ENCODE measurements at regions not wholly inside any gene's neighbourhood (a gene's known extent, or its start where the extent isn't known, plus 50 kb on each side); places are given as distances from the start of the nearest gene placed in this dataset.

DNA sequence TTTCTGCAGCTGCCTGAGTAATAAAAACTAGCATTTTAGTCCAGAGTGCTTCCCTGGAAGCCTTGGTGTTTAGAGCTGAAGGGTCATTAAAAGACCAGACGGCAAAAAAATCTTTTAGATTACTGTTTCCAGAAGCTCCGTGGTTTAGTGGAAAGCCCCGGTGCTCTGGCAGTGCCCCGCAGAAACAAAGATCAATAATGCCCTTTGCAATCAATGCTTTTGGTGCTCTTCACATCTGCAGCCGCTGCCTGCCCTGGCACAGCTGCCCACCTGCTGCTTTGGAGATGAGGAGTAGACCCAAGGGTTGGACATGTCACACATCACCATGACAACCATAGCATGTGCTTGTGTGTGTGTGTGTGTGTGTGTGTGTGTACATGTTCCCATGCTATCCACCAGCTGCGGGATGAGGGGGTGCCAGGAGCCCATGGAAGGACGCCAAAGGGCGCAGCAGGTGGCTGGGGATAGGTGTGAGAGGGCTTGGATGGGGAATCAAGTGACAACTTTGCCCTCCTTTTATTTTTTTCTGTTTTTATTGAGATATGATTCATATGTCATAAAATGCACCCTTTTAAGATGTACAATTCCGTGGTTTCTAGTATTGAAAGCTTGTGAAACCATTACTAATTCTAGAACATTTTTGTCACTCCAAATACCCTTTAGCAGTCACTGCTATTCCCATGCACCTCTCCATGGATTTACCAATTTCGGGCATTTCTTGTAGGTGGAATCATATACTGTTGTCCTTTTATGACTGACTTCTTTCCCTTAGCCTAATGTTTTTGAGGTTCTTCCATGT lies 75.7 kb upstream of the KLHL25 start:
- Histone ChIP-seq H3K4me3 (ENCODE audit: low read length) (no peak overlapping the region), H3K36me3 (ENCODE audit: insufficient read depth, low read length) (no peaks in the 10 kb centered on the region), H3K27me3 (ENCODE audit: insufficient read depth, low read length) (no peaks in the 10 kb centered on the region), H3K4me1 (ENCODE audit: insufficient read depth, low read length) (no peaks in the 10 kb centered on the region), H3K9me3 (ENCODE audit: insufficient read depth, low read depth, low read length) (no peaks in the 10 kb centered on the region), H3K27ac (ENCODE audit: low read depth, low read length) (no peak overlapping the region), H3K9ac (ENCODE audit: low read depth, low read length) (no peak overlapping the region)
- WGBS: 86% methylated on average over 10 of the region's 10 CpGs

DNA sequence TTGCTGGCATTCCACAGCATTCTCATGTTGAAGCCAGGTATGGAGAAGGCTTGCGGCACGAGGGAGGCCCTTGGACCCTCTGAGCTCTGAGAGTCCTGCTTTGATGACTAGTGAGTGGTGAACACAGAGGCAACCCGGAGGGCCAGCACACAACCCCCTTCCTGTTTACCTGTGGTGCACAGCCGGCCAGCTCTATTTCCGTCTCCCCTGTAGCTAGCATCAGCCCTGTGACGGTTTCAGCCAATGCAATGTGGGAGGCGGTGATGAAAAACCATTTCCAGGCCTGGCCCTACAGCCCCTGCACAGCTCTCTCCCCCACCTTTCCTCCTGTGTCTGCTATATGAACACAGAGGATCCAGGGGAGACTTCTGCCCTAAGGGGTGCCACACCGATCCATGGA lies 76.8 kb upstream of the KLHL25 start:
- Histone ChIP-seq H3K9ac (ENCODE audit: low read depth, low read length) (no peak overlapping the region), H3K27me3 (ENCODE audit: insufficient read depth, low read length) (no peaks in the 10 kb centered on the region), H3K9me3 (ENCODE audit: insufficient read depth, low read depth, low read length) (no peaks in the 10 kb centered on the region), H3K36me3 (ENCODE audit: insufficient read depth, low read length) (no peaks in the 10 kb centered on the region), H3K27ac (ENCODE audit: low read depth, low read length) (no peak overlapping the region), H3K4me3 (ENCODE audit: low read length) (no peak overlapping the region), H3K4me1 (ENCODE audit: insufficient read depth, low read length) (no peaks in the 10 kb centered on the region)
- 91% methylated on average over 8 of the region's 8 CpGs for WGBS

DNA sequence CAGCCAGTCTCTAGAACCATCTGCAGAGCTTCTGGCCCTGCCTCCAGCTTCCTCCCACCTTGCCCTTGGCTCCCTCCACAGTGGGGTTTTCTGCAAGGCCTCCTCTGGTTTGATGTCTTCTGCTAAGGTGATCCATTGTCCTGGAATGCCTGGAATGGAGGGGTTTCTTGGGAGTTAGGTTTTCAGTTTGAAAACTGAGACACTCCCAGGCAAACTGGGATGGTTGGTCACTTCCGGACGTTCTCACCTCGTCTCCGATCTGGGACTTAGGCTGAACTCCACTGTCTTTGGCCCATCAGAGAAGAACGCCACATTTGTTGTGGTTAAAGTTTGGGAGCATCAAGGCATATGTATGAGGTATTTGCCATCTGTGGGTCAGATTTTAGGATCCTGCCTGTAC lies 77.4 kb upstream of the KLHL25 start:
- WGBS: 95% methylated on average over 5 of the region's 5 CpGs
- H3K4me1 ChIP-seq (ENCODE audit: insufficient read depth, low read length): no peaks in the 10 kb centered on the region
- no peaks in the 10 kb centered on the region for H3K27me3 ChIP-seq (ENCODE audit: insufficient read depth, low read length)
- H3K4me3 ChIP-seq (ENCODE audit: low read length): no peak overlapping the region
- H3K9me3 ChIP-seq (ENCODE audit: insufficient read depth, low read depth, low read length): no peaks in the 10 kb centered on the region
- no peak overlapping the region for H3K9ac ChIP-seq (ENCODE audit: low read depth, low read length)
- no peaks in the 10 kb centered on the region for H3K36me3 ChIP-seq (ENCODE audit: insufficient read depth, low read length)
- no peak overlapping the region for H3K27ac ChIP-seq (ENCODE audit: low read depth, low read length)

DNA sequence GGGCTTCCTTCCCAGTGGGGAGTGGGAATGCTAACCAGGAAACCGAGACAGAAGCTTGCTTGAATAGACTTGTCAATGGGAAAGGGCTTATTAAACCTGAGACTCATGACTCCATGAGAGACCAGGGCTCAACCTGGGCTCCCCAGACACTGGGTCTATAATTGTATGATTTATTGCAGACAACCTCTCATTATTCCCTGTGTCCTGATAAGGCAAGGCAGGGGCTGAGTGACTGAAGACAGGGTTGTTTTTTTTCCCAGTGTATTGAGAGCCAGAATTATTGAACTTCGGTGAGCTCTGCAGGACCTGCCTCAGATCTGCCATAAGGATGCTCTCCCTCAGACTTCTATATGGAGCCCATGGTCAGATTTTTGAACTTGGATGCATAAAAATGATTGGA lies 79.5 kb upstream of the KLHL25 start:
- Histone ChIP-seq H3K9ac (ENCODE audit: low read depth, low read length) (no peak overlapping the region), H3K36me3 (ENCODE audit: insufficient read depth, low read length) (no peaks in the 10 kb centered on the region), H3K9me3 (ENCODE audit: insufficient read depth, low read depth, low read length) (no peaks in the 10 kb centered on the region), H3K27me3 (ENCODE audit: insufficient read depth, low read length) (no peaks in the 10 kb centered on the region), H3K4me1 (ENCODE audit: insufficient read depth, low read length) (no peaks in the 10 kb centered on the region; the same call in 1 of the 2 replicates), H3K4me3 (ENCODE audit: low read length) (no peak overlapping the region), H3K27ac (ENCODE audit: low read depth, low read length) (no peak overlapping the region)
- 97% methylated on average over 2 of the region's 2 CpGs for WGBS

DNA sequence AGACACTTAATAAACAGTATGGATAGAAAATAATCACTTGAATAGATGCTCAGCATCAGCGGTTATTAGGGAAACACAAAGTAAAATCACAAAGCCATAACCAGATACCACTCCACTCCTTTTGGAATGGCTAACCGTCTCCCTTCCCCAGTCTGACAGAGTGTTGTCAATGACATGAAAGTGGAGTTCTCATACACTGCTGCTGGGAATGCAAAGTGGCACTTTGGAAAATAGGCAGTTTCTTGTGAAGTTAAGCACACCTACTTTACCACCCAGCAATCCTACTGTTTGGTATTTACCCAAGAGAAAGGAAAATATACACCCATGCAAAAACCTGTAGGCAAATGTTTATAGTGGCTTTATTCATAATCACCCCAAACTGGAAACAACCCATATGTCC lies 81.0 kb upstream of the KLHL25 start:
- H3K9ac ChIP-seq (ENCODE audit: low read depth, low read length): no peak overlapping the region
- no peaks in the 10 kb centered on the region for H3K27me3 ChIP-seq (ENCODE audit: insufficient read depth, low read length)
- no peaks in the 10 kb centered on the region for H3K36me3 ChIP-seq (ENCODE audit: insufficient read depth, low read length)
- no peak overlapping the region for H3K4me3 ChIP-seq (ENCODE audit: low read length)
- no peaks in the 10 kb centered on the region; the same call in 1 of the 2 replicates for H3K4me1 ChIP-seq (ENCODE audit: insufficient read depth, low read length)
- H3K27ac ChIP-seq (ENCODE audit: low read depth, low read length): no peak overlapping the region
- H3K9me3 ChIP-seq (ENCODE audit: insufficient read depth, low read depth, low read length): no peaks in the 10 kb centered on the region
- WGBS: 84% methylated on average over 2 of the region's 2 CpGs

DNA sequence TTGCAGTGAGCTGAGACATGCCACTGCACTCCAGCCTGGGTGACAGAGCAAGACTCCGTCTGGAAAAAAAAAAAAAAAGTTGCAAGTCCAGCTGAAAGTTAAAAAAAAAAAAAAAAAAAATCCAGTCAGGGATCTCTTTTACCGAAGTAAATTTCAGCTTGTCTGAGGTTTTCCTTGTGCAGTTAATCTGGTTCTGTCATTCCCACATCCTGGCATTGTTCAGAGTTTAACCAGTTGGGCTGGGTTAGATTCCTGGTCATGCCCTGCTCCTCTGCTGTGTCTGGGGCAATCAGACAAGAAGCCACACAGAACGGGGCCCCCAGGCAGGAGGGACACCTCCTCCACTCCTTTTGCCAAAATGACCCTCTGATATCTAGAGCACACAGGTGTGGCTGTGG lies 84.1 kb upstream of the KLHL25 start:
- WGBS: 95% methylated on average over 3 of the region's 3 CpGs
- Histone ChIP-seq H3K4me3 (ENCODE audit: low read length) (no peak overlapping the region), H3K36me3 (ENCODE audit: insufficient read depth, low read length) (no peaks in the 10 kb centered on the region), H3K4me1 (ENCODE audit: insufficient read depth, low read length) (no peaks in the 10 kb centered on the region; the same call in 1 of the 2 replicates), H3K27me3 (ENCODE audit: insufficient read depth, low read length) (no peaks in the 10 kb centered on the region), H3K27ac (ENCODE audit: low read depth, low read length) (no peak overlapping the region), H3K9ac (ENCODE audit: low read depth, low read length) (no peak overlapping the region), H3K9me3 (ENCODE audit: insufficient read depth, low read depth, low read length) (no peaks in the 10 kb centered on the region)

DNA sequence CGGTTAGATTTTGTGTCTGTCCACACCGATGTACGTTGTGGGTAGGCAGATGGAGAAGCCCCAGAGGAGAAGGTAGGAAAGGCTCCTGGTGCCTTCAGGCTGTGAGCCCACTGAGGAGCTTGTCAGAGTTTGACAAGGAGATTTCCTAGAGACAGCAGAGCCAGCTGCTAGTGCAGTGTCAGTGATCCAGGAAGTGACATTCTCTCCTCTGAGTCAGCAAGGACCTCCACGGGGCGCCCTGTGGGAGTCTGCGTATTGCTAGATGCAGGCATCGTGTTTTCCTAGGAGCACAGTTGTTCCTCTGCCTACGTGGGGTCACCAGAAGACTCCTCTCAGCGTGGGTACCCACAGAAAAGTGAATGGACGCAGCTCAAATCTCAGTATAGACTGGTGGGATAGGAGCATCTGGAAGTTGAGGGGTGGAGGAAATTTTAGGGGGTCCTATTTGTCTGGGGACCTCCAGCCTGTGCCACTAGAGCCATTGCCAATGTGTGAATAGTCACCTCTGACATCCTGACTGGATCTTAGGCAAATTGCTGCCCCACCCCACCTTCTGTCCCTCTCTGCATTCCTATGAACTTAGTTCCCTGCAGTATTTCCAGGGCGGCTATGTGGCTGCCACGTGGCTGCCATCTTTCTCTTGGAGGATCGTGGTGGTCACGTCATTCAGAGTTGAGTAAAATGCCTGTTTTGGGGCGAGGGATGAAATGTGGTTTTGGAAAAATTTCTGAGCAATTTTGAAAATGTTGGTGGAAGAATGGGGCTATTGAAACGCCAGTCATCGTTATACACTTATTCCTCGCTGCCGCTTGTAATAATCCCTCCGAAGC lies 84.8 kb upstream of the KLHL25 start:
- Histone ChIP-seq H3K4me3 (ENCODE audit: low read length) (no peak overlapping the region), H3K9ac (ENCODE audit: low read depth, low read length) (no peak overlapping the region), H3K27ac (ENCODE audit: low read depth, low read length) (no peak overlapping the region), H3K4me1 (ENCODE audit: insufficient read depth, low read length) (no peaks in the 10 kb centered on the region; the same call in 1 of the 2 replicates), H3K36me3 (ENCODE audit: insufficient read depth, low read length) (no peaks in the 10 kb centered on the region), H3K27me3 (ENCODE audit: insufficient read depth, low read length) (no peaks in the 10 kb centered on the region), H3K9me3 (ENCODE audit: insufficient read depth, low read depth, low read length) (no peaks in the 10 kb centered on the region)
- WGBS: 77% methylated on average over 20 of the region's 20 CpGs

DNA sequence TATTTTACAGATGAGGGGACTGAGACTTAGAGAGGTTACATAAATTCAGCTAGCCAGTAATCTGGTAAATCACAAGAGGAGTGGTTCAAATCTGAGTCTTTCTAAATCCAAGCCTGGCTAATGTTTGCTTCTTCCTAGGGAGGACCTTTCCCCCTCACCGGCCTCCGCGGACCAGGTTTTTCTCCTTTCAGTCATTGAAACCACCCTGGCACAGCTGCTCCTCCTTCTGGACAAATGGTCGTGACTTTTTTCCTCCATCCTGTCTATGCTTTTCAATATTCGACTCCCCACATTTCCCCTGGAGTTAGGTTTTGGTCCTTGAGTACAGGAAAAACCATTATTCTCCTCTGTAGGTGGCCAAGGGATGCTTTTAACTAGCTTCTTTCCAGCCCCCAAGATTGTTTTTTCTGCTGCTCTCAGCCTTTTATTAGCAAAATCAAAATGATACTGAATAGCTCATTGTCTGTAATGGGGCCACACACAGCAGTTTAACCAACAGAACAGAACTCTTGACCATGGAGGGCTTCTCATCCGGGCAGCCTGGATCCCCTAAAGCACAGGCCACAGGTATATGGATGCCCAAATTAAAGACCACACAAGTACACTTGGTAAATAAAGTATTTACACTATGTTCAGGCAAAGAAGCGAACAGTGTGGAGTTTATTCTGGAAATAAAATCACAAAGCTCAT lies 85.9 kb upstream of the KLHL25 start:
- Histone ChIP-seq H3K9me3 (ENCODE audit: insufficient read depth, low read depth, low read length) (no peaks in the 10 kb centered on the region), H3K9ac (ENCODE audit: low read depth, low read length) (no peak overlapping the region), H3K27me3 (ENCODE audit: insufficient read depth, low read length) (no peaks in the 10 kb centered on the region), H3K4me1 (ENCODE audit: insufficient read depth, low read length) (no peaks in the 10 kb centered on the region; the same call in 1 of the 2 replicates), H3K36me3 (ENCODE audit: insufficient read depth, low read length) (no peaks in the 10 kb centered on the region), H3K27ac (ENCODE audit: low read depth, low read length) (no peak overlapping the region), H3K4me3 (ENCODE audit: low read length) (no peak overlapping the region)
- WGBS: 88% methylated on average over 7 of the region's 7 CpGs

DNA sequence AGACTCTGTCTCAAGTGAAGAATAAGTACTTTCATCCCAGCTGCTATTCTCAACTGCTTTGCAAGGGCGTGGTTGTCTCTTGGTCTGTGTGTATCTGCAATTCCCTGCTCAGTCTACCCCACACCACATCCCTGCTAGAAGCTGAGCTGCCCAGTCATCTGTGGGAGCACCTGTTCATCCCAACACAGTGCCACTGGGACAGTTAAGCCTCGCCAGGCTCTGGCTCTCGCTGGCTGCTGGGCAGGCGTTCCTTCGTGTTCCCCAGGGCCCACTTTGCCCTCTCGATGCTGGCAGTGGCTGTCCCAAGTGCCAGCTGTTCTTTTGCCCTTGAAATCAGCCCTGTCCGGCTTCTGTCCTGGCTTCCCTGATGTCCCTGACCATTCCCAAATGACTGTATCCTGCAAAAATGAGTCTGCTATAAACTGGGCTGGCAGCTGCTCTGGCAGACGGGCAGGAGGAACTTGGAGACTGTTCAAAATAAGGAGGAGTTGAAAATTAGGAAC lies 91.6 kb upstream of the KLHL25 start:
- Histone ChIP-seq H3K36me3 (ENCODE audit: insufficient read depth, low read length) (no peaks in the 10 kb centered on the region), H3K9ac (ENCODE audit: low read depth, low read length) (no peak overlapping the region), H3K4me3 (ENCODE audit: low read length) (no peak overlapping the region), H3K4me1 (ENCODE audit: insufficient read depth, low read length) (no peaks in the 10 kb centered on the region), H3K27ac (ENCODE audit: low read depth, low read length) (no peak overlapping the region), H3K9me3 (ENCODE audit: insufficient read depth, low read depth, low read length) (no peaks in the 10 kb centered on the region), H3K27me3 (ENCODE audit: insufficient read depth, low read length) (no peaks in the 10 kb centered on the region)
- WGBS: 93% methylated on average over 8 of the region's 8 CpGs

DNA sequence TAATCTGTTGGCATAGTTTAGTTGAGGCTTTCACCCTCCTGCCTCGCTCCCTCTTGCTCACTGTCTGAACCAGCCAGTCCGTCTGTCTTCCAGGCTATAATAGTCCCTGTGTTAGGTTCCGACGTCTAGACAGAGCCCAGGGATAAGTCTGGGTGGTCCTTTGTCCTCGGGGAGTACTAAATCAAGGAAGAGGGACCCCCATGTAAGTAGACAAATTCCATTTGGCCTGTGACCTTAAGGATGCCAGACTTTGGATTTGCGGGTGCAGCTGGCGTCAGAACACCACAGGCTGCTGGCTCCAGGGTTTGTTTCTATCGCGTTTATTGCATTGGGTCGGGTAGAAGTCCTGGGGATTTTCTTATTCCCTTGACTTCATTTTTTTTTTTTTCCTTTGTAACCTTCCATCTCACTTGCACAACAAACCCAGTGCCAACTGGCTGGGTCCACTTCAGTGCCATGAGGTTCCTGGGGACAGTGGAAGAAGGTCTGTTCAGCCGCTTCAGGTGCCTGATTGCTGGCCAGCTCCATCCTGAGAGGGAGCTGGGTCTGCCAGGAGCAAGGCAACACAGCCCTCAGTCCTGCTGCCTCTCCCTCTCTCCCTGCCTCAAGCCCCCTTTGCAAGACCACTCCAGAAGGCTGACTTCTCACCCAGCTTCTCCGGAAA lies 95.4 kb upstream of the KLHL25 start:
- no peaks in the 10 kb centered on the region for H3K4me1 ChIP-seq (ENCODE audit: insufficient read depth, low read length)
- no peak overlapping the region for H3K9ac ChIP-seq (ENCODE audit: low read depth, low read length)
- WGBS: 89% methylated on average over 12 of the region's 12 CpGs
- H3K4me3 ChIP-seq (ENCODE audit: low read length): no peak overlapping the region
- no peak overlapping the region for H3K27ac ChIP-seq (ENCODE audit: low read depth, low read length)
- no peaks in the 10 kb centered on the region for H3K27me3 ChIP-seq (ENCODE audit: insufficient read depth, low read length)
- H3K9me3 ChIP-seq (ENCODE audit: insufficient read depth, low read depth, low read length): no peaks in the 10 kb centered on the region
- H3K36me3 ChIP-seq (ENCODE audit: insufficient read depth, low read length): no peaks in the 10 kb centered on the region
